Neural cell (in vitro differentiated cells): ENCODE measurements at regions not wholly inside any gene's neighbourhood (a gene's known extent, or its start where the extent isn't known, plus 50 kb on each side); places are given as distances from the start of the nearest gene placed in this dataset.

Experiments
- EZH2 ChIP-seq: fragments of 200-600, 300-800 bp; shearing (Covaris generic), sonication (generic); IDR thresholded peaks from 2 replicates; pipeline ENCODE4 v1.6.1; 2014; ENCODE audit warnings: antibody characterized with exemption, low read length, borderline replicate concordance, mild to moderate bottlenecking; ENCODE audit not compliant: insufficient read depth, poor library complexity, severe bottlenecking
- POLR2AphosphoS5 ChIP-seq: IDR thresholded peaks from 2 replicates; pipeline ENCODE4 v1.6.1; 2012
- RAD21 ChIP-seq: fragments of 450-650 bp; conservative IDR thresholded peaks from 2 replicates; pipeline ENCODE4 v1.6.1; 2014; ENCODE audit warnings: antibody characterized with exemption, mild to moderate bottlenecking, moderate library complexity
- SMC3 ChIP-seq: fragments of 450-650 bp; conservative IDR thresholded peaks from 2 replicates; pipeline ENCODE4 v1.6.1; 2014; ENCODE audit warnings: antibody characterized with exemption, mild to moderate bottlenecking, moderate library complexity; ENCODE audit not compliant: poor library complexity
- TF ChIP-seq, protein P1 (sequence below): fragments of 450-650 bp; IDR thresholded peaks from 2 replicates; pipeline ENCODE4 v1.5.1; 2014; ENCODE audit warnings: antibody characterized with exemption, mild to moderate bottlenecking, moderate library complexity; ENCODE audit not compliant: poor library complexity, severe bottlenecking

DNA sequence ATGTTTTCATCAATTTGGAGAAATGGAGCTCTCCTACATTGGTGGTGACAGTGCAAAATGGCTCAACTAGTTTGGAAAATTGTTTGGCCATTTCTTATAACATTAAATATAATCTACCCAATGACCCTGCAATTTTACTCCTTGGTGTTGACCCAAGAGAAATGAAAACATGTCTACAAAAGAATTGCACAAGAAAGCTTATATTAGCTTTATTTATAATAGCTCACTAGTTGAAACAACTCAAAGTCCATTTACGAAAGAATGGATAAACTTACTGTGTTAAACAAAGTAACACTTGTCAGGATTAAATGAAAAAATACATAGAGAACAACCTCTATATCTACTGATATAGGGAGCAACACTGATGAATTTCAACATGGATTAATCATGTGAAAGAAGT is 539.9 kb downstream of the DNAJB9 start:
- TF ChIP-seq EZH2 = no peak
- TF ChIP-seq, protein P1, sequence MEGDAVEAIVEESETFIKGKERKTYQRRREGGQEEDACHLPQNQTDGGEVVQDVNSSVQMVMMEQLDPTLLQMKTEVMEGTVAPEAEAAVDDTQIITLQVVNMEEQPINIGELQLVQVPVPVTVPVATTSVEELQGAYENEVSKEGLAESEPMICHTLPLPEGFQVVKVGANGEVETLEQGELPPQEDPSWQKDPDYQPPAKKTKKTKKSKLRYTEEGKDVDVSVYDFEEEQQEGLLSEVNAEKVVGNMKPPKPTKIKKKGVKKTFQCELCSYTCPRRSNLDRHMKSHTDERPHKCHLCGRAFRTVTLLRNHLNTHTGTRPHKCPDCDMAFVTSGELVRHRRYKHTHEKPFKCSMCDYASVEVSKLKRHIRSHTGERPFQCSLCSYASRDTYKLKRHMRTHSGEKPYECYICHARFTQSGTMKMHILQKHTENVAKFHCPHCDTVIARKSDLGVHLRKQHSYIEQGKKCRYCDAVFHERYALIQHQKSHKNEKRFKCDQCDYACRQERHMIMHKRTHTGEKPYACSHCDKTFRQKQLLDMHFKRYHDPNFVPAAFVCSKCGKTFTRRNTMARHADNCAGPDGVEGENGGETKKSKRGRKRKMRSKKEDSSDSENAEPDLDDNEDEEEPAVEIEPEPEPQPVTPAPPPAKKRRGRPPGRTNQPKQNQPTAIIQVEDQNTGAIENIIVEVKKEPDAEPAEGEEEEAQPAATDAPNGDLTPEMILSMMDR = no peak
- TF ChIP-seq POLR2AphosphoS5 = no peak
- no peak for TF ChIP-seq SMC3
- no peak for TF ChIP-seq RAD21
